HepG2 (cell line): ENCODE measurements at regions not wholly inside any gene's neighbourhood (a gene's known extent, or its start where the extent isn't known, plus 50 kb on each side); places are given as distances from the start of the nearest gene placed in this dataset.

Experiments
- FOSL1 ChIP-seq: sonication (generic); formaldehyde crosslinking; IDR thresholded peaks from 2 replicates; pipeline ENCODE4 v1.9.0; 2021; ENCODE audit warnings: missing genetic modification reagents, borderline replicate concordance
- FOXJ3 ChIP-seq: sonication (generic); formaldehyde crosslinking; IDR thresholded peaks from 2 replicates; pipeline ENCODE4 v1.4.0; 2020; ENCODE audit warnings: missing genetic modification reagents, mild to moderate bottlenecking, borderline replicate concordance
- MAFG ChIP-seq: sonication (generic); formaldehyde crosslinking; IDR thresholded peaks from 2 replicates; pipeline ENCODE4 v1.5.1; 2020; ENCODE audit warnings: mild to moderate bottlenecking, missing genetic modification reagents
- NPAS2 ChIP-seq: sonication (generic); formaldehyde crosslinking; IDR thresholded peaks from 2 replicates; pipeline ENCODE4 v1.8.0; 2022; ENCODE audit warnings: mild to moderate bottlenecking, missing genetic modification reagents, borderline replicate concordance
- NR1H2 ChIP-seq: sonication (generic); formaldehyde crosslinking; IDR thresholded peaks from 2 replicates; pipeline ENCODE4 v1.8.1; 2022; ENCODE audit warnings: low read depth, missing genetic modification reagents, borderline replicate concordance
- POLR2A ChIP-seq, 2 experiments: IDR thresholded peaks; 2 replicates each; pipeline ENCODE4 v1.6.1; 2011; ENCODE audit warnings: low read depth in 2 of 2, low read length in 2 of 2, mild to moderate bottlenecking in 1 of 2, moderate library complexity in 1 of 2; ENCODE audit not compliant: insufficient read depth in 1 of 2
- SOX13 ChIP-seq, 3 experiments: fragments of 450-650 bp in 1 of 3; sonication (generic) in 1 of 3; formaldehyde crosslinking in 1 of 3; IDR thresholded peaks in 2 of 3; conservative IDR thresholded peaks in 1 of 3; 2 replicates each; pipeline versions ENCODE4 v1.5.0 to v1.6.1; 2016 to 2020; ENCODE audit warnings: antibody characterized with exemption in 1 of 3, mild to moderate bottlenecking in 1 of 3, missing compliant biosample characterization in 1 of 3, missing genetic modification reagents in 1 of 3, moderate library complexity in 1 of 3
- ZEB1 ChIP-seq: IDR thresholded peaks from 2 replicates; pipeline ENCODE4 v1.6.1; 2012; ENCODE audit warnings: mild to moderate bottlenecking, low read depth, inconsistent platforms; ENCODE audit not compliant: insufficient replicate concordance
- ZNF274 ChIP-seq: sonication (generic); formaldehyde crosslinking; IDR thresholded peaks from 2 replicates; pipeline ENCODE4 v1.5.1; 2020; ENCODE audit warnings: mild to moderate bottlenecking, missing genetic modification reagents
- TF ChIP-seq, protein P1 (sequence below): sonication (generic); formaldehyde crosslinking; IDR thresholded peaks from 2 replicates; pipeline ENCODE4 v1.8.0; 2022; ENCODE audit warnings: missing genetic modification reagents, mild to moderate bottlenecking, inconsistent platforms, borderline replicate concordance
- TF ChIP-seq, protein P2 (sequence below): sonication (generic); formaldehyde crosslinking; IDR thresholded peaks from 2 replicates; pipeline ENCODE4 v1.5.0; 2020; ENCODE audit warnings: missing genetic modification reagents
- TF ChIP-seq, protein P3 (sequence below): sonication (generic); formaldehyde crosslinking; IDR thresholded peaks from 2 replicates; pipeline ENCODE4 v1.4.0; 2020; ENCODE audit warnings: missing genetic modification reagents, borderline replicate concordance
- TF ChIP-seq, protein P4 (sequence below): sonication (generic); formaldehyde crosslinking; IDR thresholded peaks from 2 replicates; pipeline ENCODE4 v1.5.0; 2020; ENCODE audit warnings: mild to moderate bottlenecking, missing genetic modification reagents, moderate library complexity
- TF ChIP-seq, protein P5 (sequence below): sonication (generic); formaldehyde crosslinking; IDR thresholded peaks from 2 replicates; pipeline ENCODE4 v1.4.0; 2020; ENCODE audit warnings: missing genetic modification reagents, borderline replicate concordance

DNA sequence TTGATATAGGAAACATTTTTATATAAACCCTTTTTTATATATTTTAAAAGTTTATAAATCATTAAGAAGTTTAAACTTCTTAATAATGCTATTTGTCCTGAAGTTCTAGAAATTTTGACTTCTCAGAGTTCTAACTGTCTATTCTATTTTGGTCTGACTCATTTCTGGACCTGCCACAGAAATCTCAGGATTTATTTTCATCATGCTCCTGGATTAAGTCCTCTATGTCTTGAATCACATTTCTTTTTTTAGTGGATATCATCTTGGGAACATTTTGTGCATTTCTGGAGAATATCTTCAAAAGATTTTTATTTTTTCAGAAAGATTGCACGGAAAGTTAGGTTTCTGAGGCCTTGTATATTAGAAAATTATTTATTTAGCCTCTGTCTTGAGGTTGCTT is 289.1 kb downstream of the NDFIP2 start:
- TF ChIP-seq, protein P1, sequence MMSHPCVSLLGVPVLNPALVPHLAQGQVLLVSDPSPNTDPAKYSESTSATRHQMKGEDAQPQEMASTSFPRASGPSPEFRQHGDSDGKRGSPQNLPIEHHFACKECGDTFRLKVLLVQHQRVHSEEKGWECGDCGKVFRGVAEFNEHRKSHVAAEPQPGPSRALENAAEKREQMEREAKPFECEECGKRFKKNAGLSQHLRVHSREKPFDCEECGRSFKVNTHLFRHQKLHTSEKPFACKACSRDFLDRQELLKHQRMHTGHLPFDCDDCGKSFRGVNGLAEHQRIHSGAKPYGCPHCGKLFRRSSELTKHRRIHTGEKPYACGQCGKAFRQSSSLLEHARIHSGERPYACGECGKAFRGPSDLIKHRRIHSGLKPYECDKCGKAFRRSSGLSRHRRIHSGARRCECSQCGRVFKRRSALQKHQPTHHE (CRISPR knock-in tag): no peak
- TF ChIP-seq POLR2A (IDR thresholded peaks at IDR 0.05; ENCODE audit: insufficient read depth in 1 of 2, low read depth in 2 of 2, low read length in 2 of 2) (no peak), MAFG (CRISPR knock-in tag) (no peak), ZEB1 (no peak), NPAS2 (CRISPR knock-in tag) (no peak), FOXJ3 (CRISPR knock-in tag) (no peak), SOX13 (IDR thresholded peaks at IDR 0.05) (no peak), SOX13 (CRISPR knock-in tag; conservative IDR thresholded peaks at IDR 0.05 in 1 of 2, IDR thresholded peaks at IDR 0.05 in 1 of 2) (no peak), NR1H2 (CRISPR knock-in tag) (no peak), FOSL1 (CRISPR knock-in tag) (no peak), ZNF274 (CRISPR knock-in tag) (no peak)
- TF ChIP-seq, protein P2, sequence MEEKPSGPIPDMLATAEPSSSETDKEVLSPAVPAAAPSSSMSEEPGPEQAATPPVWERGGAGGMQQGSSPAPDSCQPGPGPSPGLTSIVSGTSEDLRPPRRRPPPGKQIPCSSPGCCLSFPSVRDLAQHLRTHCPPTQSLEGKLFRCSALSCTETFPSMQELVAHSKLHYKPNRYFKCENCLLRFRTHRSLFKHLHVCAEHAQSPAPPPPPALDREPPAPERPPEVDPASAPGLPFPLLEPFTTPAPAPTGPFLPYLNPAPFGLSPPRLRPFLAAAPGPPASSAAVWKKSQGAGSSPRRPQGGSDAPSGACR: no peak
- TF ChIP-seq, protein P3, sequence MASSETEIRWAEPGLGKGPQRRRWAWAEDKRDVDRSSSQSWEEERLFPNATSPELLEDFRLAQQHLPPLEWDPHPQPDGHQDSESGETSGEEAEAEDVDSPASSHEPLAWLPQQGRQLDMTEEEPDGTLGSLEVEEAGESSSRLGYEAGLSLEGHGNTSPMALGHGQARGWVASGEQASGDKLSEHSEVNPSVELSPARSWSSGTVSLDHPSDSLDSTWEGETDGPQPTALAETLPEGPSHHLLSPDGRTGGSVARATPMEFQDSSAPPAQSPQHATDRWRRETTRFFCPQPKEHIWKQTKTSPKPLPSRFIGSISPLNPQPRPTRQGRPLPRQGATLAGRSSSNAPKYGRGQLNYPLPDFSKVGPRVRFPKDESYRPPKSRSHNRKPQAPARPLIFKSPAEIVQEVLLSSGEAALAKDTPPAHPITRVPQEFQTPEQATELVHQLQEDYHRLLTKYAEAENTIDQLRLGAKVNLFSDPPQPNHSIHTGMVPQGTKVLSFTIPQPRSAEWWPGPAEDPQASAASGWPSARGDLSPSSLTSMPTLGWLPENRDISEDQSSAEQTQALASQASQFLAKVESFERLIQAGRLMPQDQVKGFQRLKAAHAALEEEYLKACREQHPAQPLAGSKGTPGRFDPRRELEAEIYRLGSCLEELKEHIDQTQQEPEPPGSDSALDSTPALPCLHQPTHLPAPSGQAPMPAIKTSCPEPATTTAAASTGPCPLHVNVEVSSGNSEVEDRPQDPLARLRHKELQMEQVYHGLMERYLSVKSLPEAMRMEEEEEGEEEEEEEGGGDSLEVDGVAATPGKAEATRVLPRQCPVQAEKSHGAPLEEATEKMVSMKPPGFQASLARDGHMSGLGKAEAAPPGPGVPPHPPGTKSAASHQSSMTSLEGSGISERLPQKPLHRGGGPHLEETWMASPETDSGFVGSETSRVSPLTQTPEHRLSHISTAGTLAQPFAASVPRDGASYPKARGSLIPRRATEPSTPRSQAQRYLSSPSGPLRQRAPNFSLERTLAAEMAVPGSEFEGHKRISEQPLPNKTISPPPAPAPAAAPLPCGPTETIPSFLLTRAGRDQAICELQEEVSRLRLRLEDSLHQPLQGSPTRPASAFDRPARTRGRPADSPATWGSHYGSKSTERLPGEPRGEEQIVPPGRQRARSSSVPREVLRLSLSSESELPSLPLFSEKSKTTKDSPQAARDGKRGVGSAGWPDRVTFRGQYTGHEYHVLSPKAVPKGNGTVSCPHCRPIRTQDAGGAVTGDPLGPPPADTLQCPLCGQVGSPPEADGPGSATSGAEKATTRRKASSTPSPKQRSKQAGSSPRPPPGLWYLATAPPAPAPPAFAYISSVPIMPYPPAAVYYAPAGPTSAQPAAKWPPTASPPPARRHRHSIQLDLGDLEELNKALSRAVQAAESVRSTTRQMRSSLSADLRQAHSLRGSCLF: no peak
- TF ChIP-seq, protein P4, sequence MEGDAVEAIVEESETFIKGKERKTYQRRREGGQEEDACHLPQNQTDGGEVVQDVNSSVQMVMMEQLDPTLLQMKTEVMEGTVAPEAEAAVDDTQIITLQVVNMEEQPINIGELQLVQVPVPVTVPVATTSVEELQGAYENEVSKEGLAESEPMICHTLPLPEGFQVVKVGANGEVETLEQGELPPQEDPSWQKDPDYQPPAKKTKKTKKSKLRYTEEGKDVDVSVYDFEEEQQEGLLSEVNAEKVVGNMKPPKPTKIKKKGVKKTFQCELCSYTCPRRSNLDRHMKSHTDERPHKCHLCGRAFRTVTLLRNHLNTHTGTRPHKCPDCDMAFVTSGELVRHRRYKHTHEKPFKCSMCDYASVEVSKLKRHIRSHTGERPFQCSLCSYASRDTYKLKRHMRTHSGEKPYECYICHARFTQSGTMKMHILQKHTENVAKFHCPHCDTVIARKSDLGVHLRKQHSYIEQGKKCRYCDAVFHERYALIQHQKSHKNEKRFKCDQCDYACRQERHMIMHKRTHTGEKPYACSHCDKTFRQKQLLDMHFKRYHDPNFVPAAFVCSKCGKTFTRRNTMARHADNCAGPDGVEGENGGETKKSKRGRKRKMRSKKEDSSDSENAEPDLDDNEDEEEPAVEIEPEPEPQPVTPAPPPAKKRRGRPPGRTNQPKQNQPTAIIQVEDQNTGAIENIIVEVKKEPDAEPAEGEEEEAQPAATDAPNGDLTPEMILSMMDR (CRISPR knock-in tag): no peak
- TF ChIP-seq, protein P5, sequence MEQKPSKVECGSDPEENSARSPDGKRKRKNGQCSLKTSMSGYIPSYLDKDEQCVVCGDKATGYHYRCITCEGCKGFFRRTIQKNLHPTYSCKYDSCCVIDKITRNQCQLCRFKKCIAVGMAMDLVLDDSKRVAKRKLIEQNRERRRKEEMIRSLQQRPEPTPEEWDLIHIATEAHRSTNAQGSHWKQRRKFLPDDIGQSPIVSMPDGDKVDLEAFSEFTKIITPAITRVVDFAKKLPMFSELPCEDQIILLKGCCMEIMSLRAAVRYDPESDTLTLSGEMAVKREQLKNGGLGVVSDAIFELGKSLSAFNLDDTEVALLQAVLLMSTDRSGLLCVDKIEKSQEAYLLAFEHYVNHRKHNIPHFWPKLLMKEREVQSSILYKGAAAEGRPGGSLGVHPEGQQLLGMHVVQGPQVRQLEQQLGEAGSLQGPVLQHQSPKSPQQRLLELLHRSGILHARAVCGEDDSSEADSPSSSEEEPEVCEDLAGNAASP (CRISPR knock-in tag): no peak
